ENCODE measurements at regions not wholly inside any gene's neighbourhood (a gene's known extent, or its start where the extent isn't known, plus 50 kb on each side); places are given as distances from the start of the nearest gene placed in this dataset.
"Not testable (repeated sequence)": the region's sequence is repeated elsewhere in the genome, so short reads cannot be mapped to it uniquely, and the experiment has no call there.

GRCh38 chr9:29174136-29174535, 1600.9 kb upstream of the C9orf72 start:
- intact Hi-C loops (cut with DNase I; ENCODE audit: low total_unique reads): no loop called here
- no peak overlapping the region for H3K4me3 ChIP-seq (ENCODE audit: low read depth, poor library complexity, severe bottlenecking)
- WGBS, 2 donors: 60 to 71% methylated on average over 3 of the region's 3 CpGs
- no peak for DNase-seq (ENCODE audit: low spot score in 2 of 2)
- TF ChIP-seq CTCF (IDR thresholded peaks at IDR 0.05) (no peak), POLR2A (IDR thresholded peaks at IDR 0.05) (no peak)

- intact Hi-C loops (cut with DNase I; ENCODE audit: low total_unique reads): no loop called here
- H3K4me3 ChIP-seq (ENCODE audit: low read depth, poor library complexity, severe bottlenecking): no peak overlapping the region
- no peak for DNase-seq (ENCODE audit: low spot score in 2 of 2)
- 56 to 59% methylated on average over 2 of the region's 2 CpGs for WGBS, 2 donors
- TF ChIP-seq POLR2A (IDR thresholded peaks at IDR 0.05) (no peak), CTCF (IDR thresholded peaks at IDR 0.05) (no peak)
Observed at GRCh38 chr9:29176231-29176630, 1603.0 kb upstream of the C9orf72 start.

- DNase-seq (ENCODE audit: low spot score in 2 of 2): no peak
- TF ChIP-seq POLR2A (IDR thresholded peaks at IDR 0.05): no peak
- no peak for TF ChIP-seq CTCF (IDR thresholded peaks at IDR 0.05)
- no peak overlapping the region for H3K4me3 ChIP-seq (ENCODE audit: low read depth, poor library complexity, severe bottlenecking)
- 49 to 70% methylated on average over 2 of the region's 2 CpGs for WGBS, 2 donors
- intact Hi-C loops (cut with DNase I; ENCODE audit: low total_unique reads): no loop called here
Observed at GRCh38 chr9:29176786-29177185, 1603.5 kb upstream of the C9orf72 start.

GRCh38 chr9:29183971-29184370, 1610.7 kb upstream of the C9orf72 start:
- intact Hi-C loops (cut with DNase I; ENCODE audit: low total_unique reads): no loop called here
- TF ChIP-seq CTCF (IDR thresholded peaks at IDR 0.05) (no peak), POLR2A (IDR thresholded peaks at IDR 0.05) (no peak)
- H3K4me3 ChIP-seq (ENCODE audit: low read depth, poor library complexity, severe bottlenecking): no peak overlapping the region
- WGBS, 2 donors: 70 to 72% methylated on average over 3 of the region's 3 CpGs
- DNase-seq (ENCODE audit: low spot score in 2 of 2): no peak

GRCh38 chr9:29188771-29189170, 1615.5 kb upstream of the C9orf72 start:
- intact Hi-C loops (cut with DNase I; ENCODE audit: low total_unique reads): loop anchor here (5.0 kb wide), 1 partner anchor 776 kb away; no protein-coding TSS in a partner anchor
- DNase-seq (ENCODE audit: low spot score in 2 of 2); H3K4me3 ChIP-seq (ENCODE audit: low read depth, poor library complexity, severe bottlenecking): not testable (repeated sequence)
- 85% methylated on average over 8 of the region's 34 CpGs; no CpG with 5 or more reads in 1 of the 2 donors for WGBS, 2 donors

GRCh38 chr9:29189221-29189620, 1615.9 kb upstream of the C9orf72 start:
- 98% methylated on average over 11 to 12 of the region's 33 CpGs for WGBS, 2 donors
- not testable (repeated sequence) for DNase-seq (ENCODE audit: low spot score in 2 of 2); H3K4me3 ChIP-seq (ENCODE audit: low read depth, poor library complexity, severe bottlenecking)
- intact Hi-C loops (cut with DNase I; ENCODE audit: low total_unique reads): loop anchor here (5.0 kb wide), 1 partner anchor 777 kb away; no protein-coding TSS in a partner anchor

GRCh38 chr9:29198861-29199260, 1625.6 kb upstream of the C9orf72 start:
- no peak for DNase-seq (ENCODE audit: low spot score in 2 of 2)
- TF ChIP-seq POLR2A (IDR thresholded peaks at IDR 0.05): no peak
- TF ChIP-seq CTCF (IDR thresholded peaks at IDR 0.05): no peak
- no peak overlapping the region for H3K4me3 ChIP-seq (ENCODE audit: low read depth, poor library complexity, severe bottlenecking)
- 81 to 83% methylated on average over 4 of the region's 4 CpGs for WGBS, 2 donors
- intact Hi-C loops (cut with DNase I; ENCODE audit: low total_unique reads): no loop called here

Measured in lower leg skin (tissue), 4 donors.